HCT116 (cell line): ENCODE measurements at regions not wholly inside any gene's neighbourhood (a gene's known extent, or its start where the extent isn't known, plus 50 kb on each side); places are given as distances from the start of the nearest gene placed in this dataset.

Source experiments
- ATAC-seq: fragments of 200-7000 bp; cut with Tn5 transposase; 2 replicates; pipeline ENCODE4 v1.9.1; 2020; ENCODE audit warnings: mild to moderate bottlenecking, moderate library complexity
- BruUV-seq: library from RNA; stranded (reverse); fragments of 400-500 nt; replicated peaks from 2 replicates; lab custom pipeline; 2021; lab: Mats Ljungman, UMichigan
- CTCF ChIA-PET: fragments of 300-600 bp; sonication (Branson Sonifier 250); formaldehyde crosslinking; loops from one replicate; lab custom pipeline; 2021; ENCODE audit warnings: antibody characterized with exemption; lab: Charles Lee
- POLR2A ChIA-PET: fragments of 300-600, 350-600 bp; sonication (Branson Sonifier 250); formaldehyde crosslinking; loops from one replicate; lab custom pipeline; 2021; ENCODE audit warnings: antibody characterized with exemption; lab: Charles Lee
- RAD21 ChIA-PET, 2 experiments: fragments of 300-600 bp; sonication (Branson Sonifier 250); formaldehyde crosslinking; loops; one replicate each; lab custom pipeline; 2023; ENCODE audit warnings: low total read pairs in 2 of 2; ENCODE audit not compliant: uncharacterized antibody in 2 of 2, unreplicated experiment in 2 of 2, low non-redundant PET in 1 of 2; lab: Charles Lee
- DNase-seq: peaks from one replicate; pipeline ENCODE4 v3.0.0-alpha.2; 2010; ENCODE audit warnings: low read depth, low spot score
- H2AFZ ChIP-seq: fragments of 200-600 bp; shearing (Covaris generic), sonication (generic); 2 replicates; pipeline ENCODE4 v1.6.1; 2017; ENCODE audit warnings: low read depth, mixed run types, mixed read lengths, antibody characterized with exemption, low read length; ENCODE audit not compliant: poor library complexity, severe bottlenecking
- H3K27ac ChIP-seq: 2 replicates; pipeline ENCODE4 v1.5.1; 2012; ENCODE audit warnings: low read depth, low read length
- H3K27me3 ChIP-seq: fragments of 200-600 bp; sonication (generic); 2 replicates; pipeline ENCODE4 v1.6.1; 2016; ENCODE audit warnings: mixed run types, low read length, mixed read lengths; ENCODE audit not compliant: insufficient read depth
- H3K36me3 ChIP-seq, 2 experiments: fragments of 200-500 bp in 1 of 2; fragments of 200-600 bp in 1 of 2; sonication (Bioruptor generic) in 1 of 2; sonication (generic) in 1 of 2; 2 replicates each; pipeline versions ENCODE4 v1.5.1 to v1.6.1; 2014 to 2016; ENCODE audit warnings: low read length in 2 of 2, inconsistent platforms in 1 of 2, mixed read lengths in 1 of 2, mixed run types in 1 of 2; ENCODE audit not compliant: insufficient read depth in 2 of 2, control insufficient read depth in 1 of 2
- H3K4me1 ChIP-seq, 2 experiments: fragments of 200-600 bp in 1 of 2; sonication (generic) in 1 of 2; 2 replicates each; pipeline versions ENCODE4 v1.5.1 to v1.6.1; 2012 to 2017; ENCODE audit warnings: low read length in 2 of 2, inconsistent platforms in 1 of 2, mild to moderate bottlenecking in 1 of 2, mixed read lengths in 1 of 2, mixed run types in 1 of 2, moderate library complexity in 1 of 2; ENCODE audit not compliant: insufficient read depth in 2 of 2, control insufficient read depth in 1 of 2
- H3K4me2 ChIP-seq: fragments of 200-600 bp; sonication (generic); 2 replicates; pipeline ENCODE4 v1.6.1; 2017; ENCODE audit warnings: mixed run types, low read length, mixed read lengths
- H3K4me3 ChIP-seq, 2 experiments: fragments of 200-600 bp in 1 of 2; sonication (generic) in 1 of 2; replicated peaks in 1 of 2; 2 replicates each; pipeline ENCODE4 v1.5.1; 2011 to 2016; ENCODE audit warnings: low read length in 2 of 2, control low read depth in 1 of 2, low read depth in 1 of 2, mild to moderate bottlenecking in 1 of 2, mixed read lengths in 1 of 2, mixed run types in 1 of 2
- H3K79me2 ChIP-seq: fragments of 200-600 bp; sonication (generic); 2 replicates; pipeline ENCODE4 v1.6.1; 2017; ENCODE audit warnings: mild to moderate bottlenecking, mixed run types, low read length, moderate library complexity, mixed read lengths; ENCODE audit not compliant: insufficient read depth
- H3K9ac ChIP-seq: fragments of 200-600 bp; sonication (generic); 2 replicates; pipeline ENCODE4 v1.6.1; 2016; ENCODE audit warnings: low read length, mixed read lengths
- H3K9me2 ChIP-seq: fragments of 200-600 bp; sonication (generic), shearing (Covaris generic); 2 replicates; pipeline ENCODE4 v1.6.1; 2017; ENCODE audit warnings: mixed run types, mild to moderate bottlenecking, moderate library complexity; ENCODE audit not compliant: insufficient read depth
- H3K9me3 ChIP-seq, 2 experiments: fragments of 200-500 bp in 1 of 2; fragments of 200-600 bp in 1 of 2; sonication (Bioruptor generic) in 1 of 2; sonication (generic) in 1 of 2; 2 replicates each; pipeline ENCODE4 v1.6.1; 2014 to 2017; ENCODE audit warnings: low read length in 2 of 2, mixed read lengths in 2 of 2, inconsistent platforms in 1 of 2, low read depth in 1 of 2, mild to moderate bottlenecking in 1 of 2, mixed run types in 1 of 2, moderate library complexity in 1 of 2; ENCODE audit not compliant: control insufficient read depth in 1 of 2, insufficient read depth in 1 of 2
- H4K20me1 ChIP-seq: fragments of 200-600 bp; sonication (generic), shearing (Covaris generic); 2 replicates; pipeline ENCODE4 v1.6.1; 2017; ENCODE audit warnings: mixed run types, mild to moderate bottlenecking, moderate library complexity; ENCODE audit not compliant: insufficient read depth
- CBX3 ChIP-seq: IDR thresholded peaks from 2 replicates; pipeline ENCODE4 v1.6.1; 2012; ENCODE audit warnings: low read depth
- EGR1 ChIP-seq: IDR thresholded peaks from 2 replicates; pipeline ENCODE4 v1.6.1; 2012; ENCODE audit warnings: low read depth
- EZH2 ChIP-seq: fragments of 200-600 bp; sonication (generic); IDR thresholded peaks from 2 replicates; pipeline ENCODE4 v1.6.1; 2017; ENCODE audit warnings: antibody characterized with exemption, mixed run types
- EZH2phosphoT487 ChIP-seq: fragments of 200-600 bp; IDR thresholded peaks from 2 replicates; pipeline ENCODE4 v1.6.1; 2018; ENCODE audit warnings: antibody characterized with exemption, borderline replicate concordance
- FOSL1 ChIP-seq: IDR thresholded peaks from 2 replicates; pipeline ENCODE4 v1.6.1; 2012; ENCODE audit warnings: low read depth
- JUND ChIP-seq: IDR thresholded peaks from 2 replicates; pipeline ENCODE4 v1.6.1; 2012
- POLR2A ChIP-seq: IDR thresholded peaks from 2 replicates; pipeline ENCODE4 v1.7.0; 2011; ENCODE audit warnings: borderline replicate concordance; ENCODE audit not compliant: insufficient read depth, insufficient read length; ENCODE audit errors: extremely low read depth
- POLR2AphosphoS5 ChIP-seq: IDR thresholded peaks from 2 replicates; pipeline ENCODE4 v1.6.1; 2011; ENCODE audit warnings: mild to moderate bottlenecking, low read depth, low read length, moderate library complexity
- RAD21 ChIP-seq: IDR thresholded peaks from 2 replicates; pipeline ENCODE4 v1.6.1; 2012; ENCODE audit warnings: low read depth, mild to moderate bottlenecking
- SP1 ChIP-seq: IDR thresholded peaks from 2 replicates; pipeline ENCODE4 v1.6.1; 2012; ENCODE audit warnings: low read depth
- SRF ChIP-seq: IDR thresholded peaks from 2 replicates; pipeline ENCODE4 v1.6.1; 2012; ENCODE audit warnings: low read depth
- TCF7L2 ChIP-seq: IDR thresholded peaks from 2 replicates; pipeline ENCODE4 v1.7.0; 2011; ENCODE audit warnings: borderline replicate concordance, inconsistent platforms; ENCODE audit not compliant: insufficient read depth, insufficient read length; ENCODE audit errors: extremely low read depth
- YY1 ChIP-seq: IDR thresholded peaks from 2 replicates; pipeline ENCODE4 v1.6.1; 2011; ENCODE audit warnings: low read length, low read depth, moderate library complexity, mild to moderate bottlenecking; ENCODE audit not compliant: insufficient replicate concordance; ENCODE audit errors: extremely low read depth
- intact Hi-C: fragments of 100-400 bp; cut with micrococcal nuclease; formaldehyde crosslinking; loops from 2 replicates; pipeline ENCODE4 v1.10.0; 2022
- TF ChIP-seq, protein P1 (sequence below), 3 experiments: fragments of 200-600 bp in 1 of 3; sonication (generic) in 1 of 3; IDR thresholded peaks in 2 of 3; conservative IDR thresholded peaks in 1 of 3; 2 replicates each; pipeline ENCODE4 v1.5.1; 2012 to 2017; ENCODE audit warnings: low read depth in 2 of 3, low read length in 2 of 3, antibody characterized with exemption in 1 of 3, borderline replicate concordance in 1 of 3, control low read depth in 1 of 3, mild to moderate bottlenecking in 1 of 3, mixed read lengths in 1 of 3, mixed run types in 1 of 3, moderate library complexity in 1 of 3; ENCODE audit not compliant: insufficient read depth in 1 of 3
- TF ChIP-seq, protein P2 (sequence below): IDR thresholded peaks from 2 replicates; pipeline ENCODE4 v1.6.1; 2012; ENCODE audit warnings: low read depth
- TF ChIP-seq, protein P3 (sequence below): IDR thresholded peaks from 2 replicates; pipeline ENCODE4 v1.6.1; 2012

DNA sequence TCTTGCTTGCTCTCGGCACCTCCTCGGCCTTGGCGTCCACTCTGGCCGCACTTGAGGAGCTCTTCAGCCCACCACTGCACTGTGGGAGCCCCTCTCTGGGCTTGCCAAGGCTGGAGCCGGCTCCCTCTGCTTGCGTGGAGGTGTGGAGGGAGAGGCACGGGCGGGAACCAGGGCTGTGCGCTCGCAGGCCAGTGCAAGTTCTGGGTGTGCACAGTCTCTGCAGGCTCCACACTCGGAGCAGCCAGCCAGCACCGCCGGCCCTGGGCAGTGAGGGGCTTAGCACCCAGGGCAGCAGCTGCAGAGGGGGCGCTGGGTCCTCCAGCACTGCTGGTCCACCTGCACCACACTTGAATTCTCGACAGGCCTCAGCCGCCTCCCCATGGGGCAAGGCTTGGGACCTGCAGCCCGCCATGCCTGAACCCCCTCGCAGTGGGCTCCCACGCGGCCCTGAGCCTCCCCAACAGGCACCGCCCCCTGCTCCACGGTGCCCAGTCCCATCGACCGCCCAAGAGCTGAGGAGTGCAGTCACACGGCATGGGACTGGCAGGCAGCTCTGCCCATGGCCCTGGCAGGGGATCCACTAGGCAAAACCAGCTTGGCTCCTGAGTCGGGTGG lies 411.2 kb upstream of the CHAC2 start:
- POLR2A ChIA-PET: no interaction called here
- Histone ChIP-seq H2AFZ (no peak overlapping the region), H3K9me2 (no peaks in the 10 kb centered on the region), H3K27me3 (no peaks in the 10 kb centered on the region), H4K20me1 (no peaks in the 10 kb centered on the region), H3K79me2 (no peaks in the 10 kb centered on the region), H3K27ac (no peak overlapping the region), H3K9ac (no peak overlapping the region), H3K36me3 (no peaks in the 10 kb centered on the region), H3K4me1 (peaks cover 4 to 14% of the 10 kb centered on the region in 2 experiments; a peak in 3 of 4 replicates), H3K9me3 (peaks cover 3 to 8% of the 10 kb centered on the region in 2 experiments; a peak in 2 of 4 replicates), H3K4me2 (no peak overlapping the region), H3K4me3 (no peak overlapping the region)
- ATAC-seq (no peak), DNase-seq (no peak)
- CTCF ChIA-PET: no interaction called here
- RAD21 ChIA-PET: no interaction called here
- TF ChIP-seq FOSL1 (no peak), EGR1 (no peak), EZH2phosphoT487 (no peak), POLR2A (no peak), POLR2AphosphoS5 (no peak), SRF (no peak), SP1 (no peak), CBX3 (no peak), YY1 (no peak), EZH2 (no peak), JUND (no peak), TCF7L2 (no peak), RAD21 (no peak)
- TF ChIP-seq, protein P1, sequence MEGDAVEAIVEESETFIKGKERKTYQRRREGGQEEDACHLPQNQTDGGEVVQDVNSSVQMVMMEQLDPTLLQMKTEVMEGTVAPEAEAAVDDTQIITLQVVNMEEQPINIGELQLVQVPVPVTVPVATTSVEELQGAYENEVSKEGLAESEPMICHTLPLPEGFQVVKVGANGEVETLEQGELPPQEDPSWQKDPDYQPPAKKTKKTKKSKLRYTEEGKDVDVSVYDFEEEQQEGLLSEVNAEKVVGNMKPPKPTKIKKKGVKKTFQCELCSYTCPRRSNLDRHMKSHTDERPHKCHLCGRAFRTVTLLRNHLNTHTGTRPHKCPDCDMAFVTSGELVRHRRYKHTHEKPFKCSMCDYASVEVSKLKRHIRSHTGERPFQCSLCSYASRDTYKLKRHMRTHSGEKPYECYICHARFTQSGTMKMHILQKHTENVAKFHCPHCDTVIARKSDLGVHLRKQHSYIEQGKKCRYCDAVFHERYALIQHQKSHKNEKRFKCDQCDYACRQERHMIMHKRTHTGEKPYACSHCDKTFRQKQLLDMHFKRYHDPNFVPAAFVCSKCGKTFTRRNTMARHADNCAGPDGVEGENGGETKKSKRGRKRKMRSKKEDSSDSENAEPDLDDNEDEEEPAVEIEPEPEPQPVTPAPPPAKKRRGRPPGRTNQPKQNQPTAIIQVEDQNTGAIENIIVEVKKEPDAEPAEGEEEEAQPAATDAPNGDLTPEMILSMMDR (IDR thresholded peaks at IDR 0.05 in 2 of 3, conservative IDR thresholded peaks at IDR 0.05 in 1 of 3; ENCODE audit: borderline replicate concordance in 1 of 3, insufficient read depth in 1 of 3, low read depth in 2 of 3, low read length in 2 of 3): no peak
- TF ChIP-seq, protein P2, sequence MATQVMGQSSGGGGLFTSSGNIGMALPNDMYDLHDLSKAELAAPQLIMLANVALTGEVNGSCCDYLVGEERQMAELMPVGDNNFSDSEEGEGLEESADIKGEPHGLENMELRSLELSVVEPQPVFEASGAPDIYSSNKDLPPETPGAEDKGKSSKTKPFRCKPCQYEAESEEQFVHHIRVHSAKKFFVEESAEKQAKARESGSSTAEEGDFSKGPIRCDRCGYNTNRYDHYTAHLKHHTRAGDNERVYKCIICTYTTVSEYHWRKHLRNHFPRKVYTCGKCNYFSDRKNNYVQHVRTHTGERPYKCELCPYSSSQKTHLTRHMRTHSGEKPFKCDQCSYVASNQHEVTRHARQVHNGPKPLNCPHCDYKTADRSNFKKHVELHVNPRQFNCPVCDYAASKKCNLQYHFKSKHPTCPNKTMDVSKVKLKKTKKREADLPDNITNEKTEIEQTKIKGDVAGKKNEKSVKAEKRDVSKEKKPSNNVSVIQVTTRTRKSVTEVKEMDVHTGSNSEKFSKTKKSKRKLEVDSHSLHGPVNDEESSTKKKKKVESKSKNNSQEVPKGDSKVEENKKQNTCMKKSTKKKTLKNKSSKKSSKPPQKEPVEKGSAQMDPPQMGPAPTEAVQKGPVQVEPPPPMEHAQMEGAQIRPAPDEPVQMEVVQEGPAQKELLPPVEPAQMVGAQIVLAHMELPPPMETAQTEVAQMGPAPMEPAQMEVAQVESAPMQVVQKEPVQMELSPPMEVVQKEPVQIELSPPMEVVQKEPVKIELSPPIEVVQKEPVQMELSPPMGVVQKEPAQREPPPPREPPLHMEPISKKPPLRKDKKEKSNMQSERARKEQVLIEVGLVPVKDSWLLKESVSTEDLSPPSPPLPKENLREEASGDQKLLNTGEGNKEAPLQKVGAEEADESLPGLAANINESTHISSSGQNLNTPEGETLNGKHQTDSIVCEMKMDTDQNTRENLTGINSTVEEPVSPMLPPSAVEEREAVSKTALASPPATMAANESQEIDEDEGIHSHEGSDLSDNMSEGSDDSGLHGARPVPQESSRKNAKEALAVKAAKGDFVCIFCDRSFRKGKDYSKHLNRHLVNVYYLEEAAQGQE: no peak
- TF ChIP-seq, protein P3, sequence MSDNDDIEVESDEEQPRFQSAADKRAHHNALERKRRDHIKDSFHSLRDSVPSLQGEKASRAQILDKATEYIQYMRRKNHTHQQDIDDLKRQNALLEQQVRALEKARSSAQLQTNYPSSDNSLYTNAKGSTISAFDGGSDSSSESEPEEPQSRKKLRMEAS: no peak
- intact Hi-C loops: no loop called here
- no TSS peak for BruUV-seq
